Neural cell (in vitro differentiated cells): ENCODE measurements at regions not wholly inside any gene's neighbourhood (a gene's known extent, or its start where the extent isn't known, plus 50 kb on each side); places are given as distances from the start of the nearest gene placed in this dataset.
"Not testable (repeated sequence)": the region's sequence is repeated elsewhere in the genome, so short reads cannot be mapped to it uniquely, and the experiment has no call there.

ENCODE experiments used
- CTCF ChIP-seq: fragments of 450-650 bp; IDR thresholded peaks from 2 replicates; pipeline ENCODE4 v1.5.1; 2014; ENCODE audit warnings: antibody characterized with exemption, mild to moderate bottlenecking, moderate library complexity; ENCODE audit not compliant: poor library complexity, severe bottlenecking
- EZH2 ChIP-seq: fragments of 200-600, 300-800 bp; shearing (Covaris generic), sonication (generic); IDR thresholded peaks from 2 replicates; pipeline ENCODE4 v1.6.1; 2014; ENCODE audit warnings: antibody characterized with exemption, low read length, borderline replicate concordance, mild to moderate bottlenecking; ENCODE audit not compliant: insufficient read depth, poor library complexity, severe bottlenecking
- TAF1 ChIP-seq: IDR thresholded peaks from 2 replicates; pipeline ENCODE4 v1.6.1; 2012; ENCODE audit warnings: low read depth

- not testable (repeated sequence) for TF ChIP-seq TAF1, CTCF, EZH2
These were observed 320.8 kb upstream of the CHRNA7 start for GRCh38 chr15:31709479-31709878.
